ENCODE measurements at regions not wholly inside any gene's neighbourhood (a gene's known extent, or its start where the extent isn't known, plus 50 kb on each side); places are given as distances from the start of the nearest gene placed in this dataset.

- TF ChIP-seq CTCF (IDR thresholded peaks at IDR 0.05), result peak; percentile 47
These were observed 70.8 kb upstream of the HHIP start for GRCh38 chr4:144575181-144575580.

GRCh38 chr4:144578681-144579080 is 67.3 kb upstream of the HHIP start:
- TF ChIP-seq CTCF (IDR thresholded peaks at IDR 0.05), result no peak

GRCh38 chr4:144579411-144580030 is 66.4 kb upstream of the HHIP start:
- no peak for TF ChIP-seq CTCF (IDR thresholded peaks at IDR 0.05)

GRCh38 chr4:144580430-144580829 is 65.5 kb upstream of the HHIP start:
- TF ChIP-seq CTCF (IDR thresholded peaks at IDR 0.05), result no peak

GRCh38 chr4:144582105-144582850 is 63.7 kb upstream of the HHIP start:
- no peak for TF ChIP-seq CTCF (IDR thresholded peaks at IDR 0.05)

GRCh38 chr4:144582975-144583374 is 63.0 kb upstream of the HHIP start:
- TF ChIP-seq CTCF (IDR thresholded peaks at IDR 0.05), result no peak

- no peak for TF ChIP-seq CTCF (IDR thresholded peaks at IDR 0.05)
These were observed 62.3 kb upstream of the HHIP start for GRCh38 chr4:144583658-144584057.

Measured in LNCAP (cell line).